OCI-M1 (cell line): ENCODE measurements at regions not wholly inside any gene's neighbourhood (a gene's known extent, or its start where the extent isn't known, plus 50 kb on each side); places are given as distances from the start of the nearest gene placed in this dataset.

ENCODE experiments used
- DNase-seq: peaks from one replicate; lab custom pipeline; 2025; lab: John Stamatoyannopoulos, UW

DNA sequence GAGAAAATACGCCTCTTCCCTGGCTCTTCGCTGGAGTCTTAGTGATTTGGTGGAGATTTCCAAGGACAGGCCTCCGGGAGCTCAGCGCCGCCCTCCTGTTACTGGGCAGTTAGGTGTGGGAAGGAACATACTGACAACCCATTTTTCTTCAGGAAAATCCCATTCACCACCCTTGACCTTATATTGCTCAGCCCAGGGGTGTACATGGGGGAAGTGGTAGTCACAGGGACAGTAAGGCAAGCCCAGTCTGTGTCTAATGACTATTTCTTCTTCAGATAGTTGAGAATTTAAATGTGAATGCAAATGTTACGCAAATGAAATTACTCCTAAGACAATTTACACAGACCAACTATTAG lies 119.4 kb downstream of the UQCRFS1 start:
- DNase-seq = no peak

DNA sequence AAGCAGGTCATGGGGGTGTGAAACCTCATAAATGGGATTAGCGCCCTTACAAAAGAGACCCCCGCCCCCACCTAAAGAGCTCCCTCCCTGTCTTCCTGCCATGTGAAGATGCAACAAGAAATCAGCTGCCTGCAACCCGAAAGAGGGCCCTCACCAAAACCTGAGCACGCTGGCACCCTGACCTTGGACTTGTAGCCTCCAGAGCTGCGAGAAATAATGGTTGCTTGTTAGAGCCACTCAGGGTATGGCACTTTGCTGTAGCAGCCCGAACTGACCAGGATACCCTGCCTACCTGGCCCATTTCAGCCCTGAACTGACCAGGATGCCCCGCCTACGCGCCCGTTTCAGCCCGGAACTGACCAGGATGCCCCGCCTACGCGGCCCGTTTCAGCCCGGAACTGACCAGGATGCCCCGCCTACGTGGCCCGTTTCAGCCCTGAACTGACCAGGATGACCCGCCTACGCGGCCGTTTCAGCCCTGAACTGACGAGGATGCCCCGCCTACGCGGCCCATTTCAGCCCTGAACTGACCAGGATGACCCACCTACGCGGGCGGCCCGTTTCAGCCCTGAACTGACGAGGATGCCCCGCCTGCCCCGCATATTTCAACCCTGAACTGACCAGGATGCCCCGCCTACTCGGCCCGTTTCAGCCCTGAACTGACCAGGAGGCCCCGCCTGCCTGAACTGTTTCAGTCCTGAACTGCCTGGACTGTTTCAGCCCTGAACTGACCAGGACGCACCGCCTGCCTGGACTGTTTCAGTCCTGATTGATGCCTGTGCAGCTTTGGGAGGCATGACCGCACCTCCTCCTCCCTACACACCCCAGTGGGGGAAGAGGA lies 120.0 kb downstream of the UQCRFS1 start:
- DNase-seq = no peak

DNA sequence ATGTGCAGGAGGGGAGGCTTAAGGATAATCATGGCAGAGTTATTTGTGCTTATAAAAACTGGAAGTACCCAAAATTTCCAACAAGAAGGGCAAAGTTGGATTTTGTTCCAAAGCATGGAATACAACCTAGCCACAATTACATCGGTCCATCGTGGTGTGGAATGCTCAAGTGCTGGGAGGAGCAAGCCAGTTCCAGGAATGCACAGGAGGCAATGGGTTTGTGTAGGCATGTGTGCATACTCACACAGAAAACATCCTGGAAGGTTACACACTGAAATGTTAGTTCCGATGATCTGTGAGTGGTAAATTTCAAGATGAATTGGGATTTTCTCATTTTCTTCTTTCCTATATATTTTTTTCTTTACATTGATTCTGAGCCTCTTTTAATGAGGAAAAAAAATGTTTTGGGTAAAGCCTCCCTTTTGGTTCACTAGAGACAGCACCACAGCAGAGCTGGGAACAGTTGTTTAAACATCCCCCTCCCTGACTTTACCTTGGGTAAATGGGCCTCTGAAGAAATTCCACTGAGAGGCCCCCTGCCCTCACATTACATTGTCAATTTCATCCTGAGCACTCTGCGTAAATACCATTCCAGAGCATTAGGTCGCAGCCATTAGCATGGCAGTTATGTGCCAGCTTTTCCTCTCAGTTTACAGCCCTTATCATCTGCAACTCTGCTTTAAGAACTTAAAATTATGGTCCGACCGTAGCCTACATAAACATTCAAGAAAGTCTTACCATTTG lies 122.0 kb downstream of the UQCRFS1 start:
- no peak for DNase-seq

DNA sequence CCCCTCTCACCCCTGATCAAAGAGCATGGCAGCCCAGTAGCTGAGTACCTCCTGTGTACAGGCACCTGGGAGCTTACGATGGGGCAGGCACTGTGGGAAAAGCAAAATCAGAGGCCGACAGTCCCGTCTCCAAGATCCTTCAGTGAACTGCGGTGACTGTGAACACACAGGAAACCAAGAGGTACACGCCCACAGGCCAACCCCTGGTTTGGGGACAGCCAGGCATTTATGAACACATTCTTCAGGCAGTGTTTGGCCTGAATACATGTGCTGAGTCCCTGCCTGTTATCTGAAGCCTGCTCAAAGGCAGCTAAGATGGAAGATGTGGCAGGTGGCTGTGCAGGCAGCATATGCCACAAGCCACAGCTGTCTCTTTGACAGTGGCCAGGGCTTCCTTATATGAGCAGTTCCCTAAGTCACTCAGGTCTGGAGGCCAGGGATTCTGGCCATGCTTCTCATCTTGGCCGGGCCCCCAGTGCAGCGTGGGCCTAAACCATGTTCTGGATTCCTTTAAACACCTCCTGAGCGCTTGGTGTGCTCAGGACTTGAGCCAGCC lies 123.6 kb downstream of the UQCRFS1 start:
- DNase-seq = no peak

DNA sequence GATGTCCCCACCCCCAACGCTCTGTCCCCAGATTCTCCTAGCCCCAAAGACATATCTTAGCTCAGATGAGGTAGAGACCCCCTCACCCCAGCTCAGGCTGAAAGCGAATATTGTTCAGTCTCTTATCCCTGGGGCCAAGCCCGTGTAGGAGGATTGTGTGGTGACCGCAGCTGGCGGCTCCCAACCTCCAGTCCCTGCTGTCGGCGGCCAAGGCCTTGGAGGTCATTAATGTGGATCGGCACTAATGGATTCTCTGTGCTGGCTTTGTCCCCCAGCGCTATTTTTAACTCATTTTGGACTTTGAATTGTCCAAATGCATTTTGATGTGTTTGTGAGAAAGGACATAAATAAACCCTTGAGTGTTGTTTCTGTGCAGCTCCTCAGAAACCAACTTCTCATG lies 124.2 kb downstream of the UQCRFS1 start:
- no peak for DNase-seq

DNA sequence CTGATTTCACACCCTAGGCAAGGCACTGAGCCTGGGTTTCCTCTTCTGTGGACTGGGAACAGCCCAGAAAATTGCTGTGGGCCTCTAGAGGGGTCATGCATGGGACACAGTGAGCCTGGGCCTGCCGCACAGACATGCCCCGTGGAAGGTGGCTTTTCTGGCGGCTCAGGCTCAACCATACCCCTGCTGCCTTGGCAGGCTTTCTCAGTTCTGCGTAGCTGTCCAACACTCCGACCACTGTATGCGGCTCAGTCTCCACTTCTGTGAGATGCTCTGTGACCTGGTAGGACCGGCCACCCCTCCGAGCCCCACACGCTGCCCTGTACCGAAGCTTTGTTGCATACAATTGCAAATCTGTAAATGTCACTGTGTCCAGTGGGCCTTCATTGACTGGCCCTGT lies 126.3 kb downstream of the UQCRFS1 start:
- DNase-seq = no peak

DNA sequence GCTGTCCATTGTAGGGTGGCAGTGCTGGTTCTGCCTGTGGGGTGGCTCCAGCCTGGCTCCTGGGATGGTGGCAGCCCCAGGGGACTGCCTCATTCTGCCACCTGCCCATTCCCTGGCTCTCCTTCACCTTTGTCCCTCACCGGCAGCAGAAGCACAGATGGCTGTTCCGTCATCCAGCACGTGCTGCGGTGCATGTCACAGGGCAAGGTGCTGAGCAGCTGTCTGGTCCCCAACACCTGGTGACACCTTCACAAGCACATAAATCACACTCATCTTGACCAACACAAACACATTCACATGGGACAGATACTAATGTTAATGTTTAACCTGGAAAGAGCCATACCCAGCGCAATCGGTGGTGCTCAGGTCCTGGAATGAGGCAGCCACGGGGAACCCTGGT lies 126.8 kb downstream of the UQCRFS1 start:
- no peak for DNase-seq

DNA sequence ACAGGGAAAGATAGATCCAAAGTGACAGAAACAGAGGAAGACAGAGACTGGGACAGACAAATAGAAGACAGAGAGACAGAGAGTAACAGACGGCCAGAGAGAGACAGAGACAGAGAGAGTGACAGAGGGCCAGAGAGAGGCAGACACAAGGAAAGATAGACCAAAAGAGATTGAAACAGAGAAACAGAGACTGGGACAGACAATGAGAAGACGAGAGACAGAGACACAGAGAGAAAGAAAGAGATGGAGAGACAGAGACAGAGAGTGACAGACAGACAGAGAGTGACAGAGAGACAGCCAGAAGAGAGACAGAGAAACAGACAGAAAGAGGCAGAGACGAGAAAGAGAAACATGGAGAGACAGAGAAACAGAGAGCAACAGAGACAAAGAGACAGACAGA lies 127.3 kb downstream of the UQCRFS1 start:
- DNase-seq = no peak

DNA sequence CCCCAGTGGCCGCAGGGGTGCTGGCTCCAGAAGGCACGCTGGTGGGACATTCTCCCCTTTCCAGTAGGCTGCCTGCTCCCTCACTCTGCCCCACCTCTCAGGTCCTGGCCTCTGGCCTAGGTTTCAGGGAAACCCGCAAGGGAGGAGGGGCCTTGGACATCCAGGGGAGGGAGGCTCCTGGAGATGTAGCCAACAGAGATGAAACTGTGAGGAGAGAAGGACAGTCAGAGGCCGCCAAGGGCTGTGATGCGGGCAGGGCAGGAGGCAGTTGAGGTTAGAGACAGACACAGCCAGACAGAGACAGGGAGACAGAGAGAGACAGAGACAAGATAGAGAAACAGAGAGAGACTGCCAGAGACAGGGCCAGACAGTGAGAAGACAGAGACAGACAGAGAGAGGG lies 127.7 kb downstream of the UQCRFS1 start:
- no peak for DNase-seq

DNA sequence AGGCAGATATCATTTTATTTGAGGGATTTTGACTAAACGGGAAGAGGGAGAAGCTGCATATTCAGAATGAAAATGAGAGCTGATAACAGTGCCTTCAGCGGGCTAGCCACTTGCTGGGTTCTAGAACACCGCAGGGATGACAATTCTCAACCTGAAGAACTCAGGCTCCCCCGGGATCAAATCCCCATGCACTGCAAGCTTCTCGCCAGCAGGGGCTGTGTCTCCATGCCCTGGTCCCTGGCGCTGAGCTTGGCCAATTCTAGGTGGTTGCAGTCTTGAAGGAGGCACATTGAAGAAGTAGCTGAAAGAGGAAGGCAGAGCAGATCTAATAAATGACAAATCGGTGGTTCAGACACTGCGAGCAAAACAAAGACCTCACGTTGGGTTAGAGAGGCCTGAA lies 128.7 kb downstream of the UQCRFS1 start:
- DNase-seq = peak; percentile 37

DNA sequence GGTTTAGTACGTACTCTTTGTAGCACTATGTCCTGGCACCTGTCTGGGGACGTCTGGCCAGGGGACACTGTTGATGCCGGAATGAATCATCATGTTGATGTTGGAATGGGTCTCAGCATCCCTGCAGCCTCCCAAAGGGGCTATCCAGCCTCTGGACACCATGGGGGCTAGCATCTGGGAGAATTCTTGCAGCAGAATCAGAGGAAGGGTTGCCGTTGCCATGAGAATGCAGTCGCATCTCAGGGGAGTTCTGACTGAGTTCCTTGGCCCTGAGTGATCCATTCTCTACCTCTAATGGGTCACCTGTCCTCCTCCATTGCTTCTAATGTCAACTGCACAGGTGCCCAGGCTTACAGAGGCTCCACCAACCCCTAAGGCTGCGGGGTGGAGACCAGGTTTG lies 129.1 kb downstream of the UQCRFS1 start:
- DNase-seq = no peak

DNA sequence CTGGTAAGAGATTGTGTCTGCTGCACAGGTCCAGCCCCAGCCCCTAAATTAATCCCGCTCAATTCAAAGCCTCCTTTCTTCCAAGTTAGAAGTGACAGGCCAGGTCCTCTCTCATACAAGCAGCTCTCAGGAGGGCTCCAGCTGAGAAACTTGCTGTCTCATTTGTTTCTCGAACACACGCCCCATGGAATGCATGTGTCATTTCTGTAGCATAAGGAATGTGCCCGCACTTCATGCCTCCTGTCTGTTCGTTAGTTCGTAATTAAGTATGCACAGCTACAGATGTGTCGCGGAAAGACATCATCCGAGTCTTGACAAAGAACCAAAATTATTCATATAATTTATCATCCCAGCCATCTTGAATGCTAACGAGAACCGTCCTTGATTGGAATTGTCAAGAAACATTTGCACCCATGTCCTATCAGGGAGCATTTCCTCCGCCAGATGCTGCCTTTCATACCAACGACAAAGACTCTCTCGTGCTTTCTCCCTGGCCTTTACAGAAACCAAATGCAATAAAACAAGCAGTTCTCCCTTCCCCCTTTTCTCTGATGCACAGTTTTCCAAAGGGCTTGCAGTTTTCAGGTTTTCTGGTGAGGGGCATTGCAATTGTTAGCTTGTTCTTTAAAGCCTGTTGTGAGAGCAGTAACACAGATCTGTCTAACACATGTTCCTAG lies 133.5 kb downstream of the UQCRFS1 start:
- DNase-seq = no peak

DNA sequence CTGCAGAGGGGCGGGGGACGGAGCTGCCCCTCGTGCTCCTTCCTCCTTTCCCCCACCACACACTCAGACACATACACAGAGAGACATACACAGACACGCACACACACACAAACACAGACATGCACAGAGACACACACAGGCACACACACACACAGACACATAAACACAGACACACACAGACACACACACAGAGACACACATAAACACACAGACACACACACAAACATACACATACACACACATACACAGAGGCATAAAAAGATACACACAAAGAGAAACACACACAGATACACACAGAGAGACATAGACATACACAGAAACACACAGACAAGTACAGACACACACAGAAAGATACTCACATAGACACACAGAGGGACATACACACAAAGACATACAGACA lies 136.0 kb downstream of the UQCRFS1 start:
- no peak for DNase-seq

DNA sequence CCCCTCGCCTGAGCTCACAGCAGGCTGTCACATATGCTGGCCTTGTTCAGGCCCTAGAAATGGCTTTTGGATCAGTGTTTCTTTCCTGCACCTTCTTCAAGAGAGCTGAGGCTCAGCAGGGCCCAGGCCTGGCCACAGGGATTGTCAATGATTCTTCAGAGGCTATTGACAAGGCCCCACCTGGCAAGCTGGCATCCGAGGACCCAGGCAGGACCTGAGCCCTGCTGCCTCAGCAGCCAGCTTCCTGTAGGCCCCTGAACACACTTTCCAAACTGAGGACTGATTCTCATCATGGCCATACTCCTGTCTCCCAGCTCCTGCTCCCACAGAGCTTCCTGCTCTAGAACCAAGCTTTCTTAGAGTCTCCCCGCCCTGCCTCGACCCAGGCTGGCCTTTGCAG lies 136.8 kb downstream of the UQCRFS1 start:
- DNase-seq = no peak

DNA sequence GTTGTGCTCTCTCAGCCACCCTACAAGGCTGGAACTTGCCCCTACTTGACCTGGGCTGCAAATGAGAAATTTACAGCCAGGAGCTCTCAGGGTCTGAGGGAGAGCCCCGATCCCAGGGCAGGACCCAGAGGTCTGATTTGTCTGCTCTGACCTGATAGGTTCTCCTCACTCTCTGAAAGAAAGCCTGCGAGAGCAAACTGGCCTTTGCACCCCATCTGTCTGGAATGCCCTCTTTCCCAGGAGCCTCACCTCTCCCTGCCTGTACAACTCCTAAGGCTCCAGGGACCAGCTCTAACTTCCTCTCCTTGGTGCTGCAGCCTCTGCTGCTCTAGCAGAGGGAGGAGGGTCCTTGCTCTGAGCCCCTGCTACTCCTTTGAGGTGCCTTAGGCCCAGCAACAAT lies 137.8 kb downstream of the UQCRFS1 start:
- DNase-seq = no peak

DNA sequence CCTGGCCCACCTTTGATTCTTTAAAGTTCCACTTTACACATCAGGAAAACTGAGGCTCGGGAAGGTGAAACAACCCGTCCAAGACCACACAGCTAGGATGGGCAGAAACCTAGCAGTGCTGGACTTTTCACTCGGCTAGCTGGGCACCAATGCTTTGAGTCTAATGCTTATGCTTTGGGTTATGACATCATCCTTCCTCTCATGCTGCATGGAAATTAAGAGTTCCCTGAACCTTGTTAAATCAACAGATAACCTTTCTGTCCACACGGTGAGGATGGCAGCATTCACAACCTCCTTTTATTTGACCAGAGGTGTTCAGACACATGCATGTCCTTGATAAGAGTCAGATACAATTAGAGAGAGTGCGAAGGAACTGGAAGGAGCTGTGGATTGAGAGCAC lies 138.4 kb downstream of the UQCRFS1 start:
- no peak for DNase-seq

DNA sequence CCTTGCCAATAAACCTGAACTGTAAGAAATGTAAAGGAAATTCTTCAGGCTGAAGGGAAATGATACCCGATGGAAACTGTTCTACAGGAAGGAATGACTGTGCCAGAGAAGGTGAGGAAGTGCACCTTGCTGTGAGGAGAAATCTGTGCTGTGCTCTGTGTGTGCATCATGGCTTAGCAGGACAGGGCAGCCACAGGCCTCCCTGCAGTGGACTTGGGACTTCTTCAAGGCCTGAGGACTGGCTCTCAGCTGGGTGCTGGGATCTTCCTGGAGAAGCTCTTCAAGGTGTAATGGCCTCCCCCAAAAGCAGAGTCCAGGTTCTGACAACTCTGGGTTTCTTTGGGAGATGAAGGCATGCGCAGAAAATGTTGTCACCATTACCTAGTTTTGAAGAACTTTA lies 145.1 kb downstream of the UQCRFS1 start:
- DNase-seq = no peak

DNA sequence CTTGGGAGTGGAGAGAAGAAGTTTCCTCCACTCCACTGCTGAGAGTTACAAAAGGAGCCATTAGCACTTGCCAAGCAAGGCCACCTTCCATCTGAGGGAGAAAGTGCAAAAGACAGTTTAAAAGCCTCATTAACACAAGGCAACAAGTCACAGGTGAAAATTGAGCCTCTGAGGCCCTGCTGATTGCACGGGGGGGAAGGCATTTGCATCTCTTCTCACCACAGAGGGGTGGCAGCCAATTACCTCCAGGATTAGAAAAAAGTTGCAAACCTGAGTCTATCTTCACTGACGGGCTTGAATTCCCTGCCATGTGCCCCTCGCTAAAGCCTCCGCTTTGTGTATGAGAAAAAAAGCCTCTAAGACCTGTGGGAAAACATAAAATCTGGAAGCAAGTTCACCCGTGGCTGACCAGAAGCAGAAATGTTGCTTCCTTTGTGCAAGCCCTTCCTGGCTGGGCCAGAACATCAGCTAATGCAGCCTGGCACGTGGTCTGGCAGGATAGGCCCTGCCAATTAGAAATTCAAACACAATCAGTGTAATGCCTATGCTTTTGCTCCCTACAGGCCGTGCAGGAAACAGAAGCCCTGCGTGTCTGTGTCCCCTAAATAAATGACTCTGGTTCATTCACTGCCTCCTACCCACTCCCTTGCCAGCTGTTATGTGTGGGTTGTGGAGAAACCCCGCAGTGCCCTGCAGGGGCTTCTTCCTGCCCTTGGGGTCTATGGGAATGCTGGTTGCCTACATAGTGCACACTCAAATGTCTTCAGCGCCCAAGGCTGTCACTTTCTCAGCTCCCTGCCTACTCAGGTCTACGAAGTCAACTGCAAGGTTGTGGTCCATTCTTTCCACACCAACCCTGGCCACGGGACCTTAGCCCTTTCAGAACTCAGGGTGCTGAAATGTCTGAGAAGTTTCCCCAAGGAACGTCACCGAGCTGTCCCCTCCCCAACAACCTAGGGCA lies 150.2 kb downstream of the UQCRFS1 start:
- no peak for DNase-seq

DNA sequence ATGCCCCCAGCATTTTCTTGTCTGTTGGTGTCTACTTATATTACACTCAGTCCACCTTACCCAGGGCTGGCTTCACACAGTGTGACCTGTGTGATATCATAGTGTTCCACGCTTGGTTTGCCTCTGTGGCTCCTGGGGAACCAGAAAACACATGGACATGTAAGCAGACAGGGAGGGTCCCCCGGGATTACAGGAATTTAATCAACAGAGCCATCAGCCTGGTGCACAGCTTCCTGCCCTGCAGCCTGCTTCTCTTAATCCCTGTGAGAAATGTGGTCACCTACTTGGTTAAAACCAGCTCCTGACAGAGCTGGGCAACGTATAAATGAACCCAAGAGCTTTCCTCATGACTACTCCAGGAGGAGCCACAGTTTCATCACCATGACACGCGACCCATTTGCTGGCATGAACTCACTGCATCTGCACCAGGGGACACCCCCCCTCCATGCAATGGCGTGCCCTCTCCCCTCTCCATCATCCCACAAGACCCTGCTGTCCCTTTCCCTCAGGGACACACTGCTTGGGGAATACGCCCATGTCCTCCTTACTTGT lies 152.1 kb downstream of the UQCRFS1 start:
- no peak for DNase-seq

DNA sequence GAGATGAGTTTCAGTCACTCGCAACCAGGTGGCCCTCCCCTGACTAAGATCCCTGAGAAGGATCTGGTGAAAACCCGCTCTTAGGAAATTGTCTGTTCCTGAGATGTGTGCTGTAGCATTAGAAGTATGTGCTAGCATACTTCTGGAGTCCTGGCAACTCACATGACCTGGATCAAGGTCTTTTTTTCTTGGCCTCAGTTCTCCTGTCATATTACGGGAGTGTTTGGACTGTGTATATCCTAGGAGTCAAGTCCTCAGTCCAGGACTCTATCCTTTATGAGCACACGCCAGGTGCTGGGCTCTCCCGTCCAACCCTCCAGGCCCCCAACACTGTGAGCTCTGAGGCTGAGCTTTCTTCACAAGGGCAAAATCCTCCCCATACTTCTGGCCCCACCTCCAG lies 156.4 kb downstream of the UQCRFS1 start:
- DNase-seq = no peak
